ENCODE measurements at regions not wholly inside any gene's neighbourhood (a gene's known extent, or its start where the extent isn't known, plus 50 kb on each side); places are given as distances from the start of the nearest gene placed in this dataset.

DNA sequence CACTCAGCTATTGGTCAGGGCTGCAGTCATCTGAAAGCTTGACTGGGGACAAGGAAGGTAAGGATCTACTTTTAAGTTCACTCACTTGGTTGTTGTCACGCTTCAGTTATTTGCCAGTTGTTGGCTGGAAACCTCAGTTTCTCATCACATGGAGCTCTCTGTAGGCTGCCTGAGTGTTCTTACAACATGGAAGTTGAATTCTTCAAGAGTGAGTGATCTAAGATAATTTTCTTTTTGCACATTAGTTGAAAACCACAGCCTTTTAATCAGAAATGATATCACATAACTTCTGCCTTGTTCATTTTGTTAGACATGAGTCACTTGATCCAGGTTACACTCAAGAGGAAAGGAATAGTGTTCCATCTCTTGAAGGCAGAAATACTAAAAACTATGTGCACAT lies 552.7 kb downstream of the RAPGEF2 start:
- no peak overlapping the region for H2AFZ ChIP-seq (ENCODE audit: control insufficient read depth, low read depth, low read length)
- H3K79me2 ChIP-seq (ENCODE audit: control insufficient read depth, insufficient read depth, low read length), result no peaks in the 10 kb centered on the region
- RAD21 ChIA-PET (ENCODE audit: unreplicated experiment), result no interaction called here
- no TSS peak for BruUV-seq (replicated peaks)
- ATAC-seq (no peak), DNase-seq (ENCODE audit: low read depth, low spot score) (no peak), FAIRE-seq (no peak)
- no peak overlapping the region for H3K4me3 ChIP-seq
- H3K27me3 ChIP-seq (replicated peaks in 1 of 2; ENCODE audit: control insufficient read depth in 2 of 2, insufficient read depth in 2 of 2, low read length in 1 of 2), result no peaks in the 10 kb centered on the region
- in situ Hi-C loops (cut with MboI) (no loop called here), intact Hi-C loops (cut with micrococcal nuclease; ENCODE audit: unreplicated experiment) (no loop called here)
- SMC1A ChIA-PET (ENCODE audit: uncharacterized antibody, unreplicated experiment), result interaction anchor here (0.6 kb wide), 1 partner anchor 80 kb away, joined by 3 read pairs; no protein-coding TSS in a partner anchor
- POLR2A ChIA-PET, result no interaction called here
- no peak overlapping the region for H3K4me2 ChIP-seq (ENCODE audit: control insufficient read depth, insufficient read depth)
- no peaks in the 10 kb centered on the region for H3K36me3 ChIP-seq (ENCODE audit: control insufficient read depth in 2 of 2, insufficient read depth in 2 of 2, low read length in 1 of 2)
- CTCF ChIA-PET, result no interaction called here
- no peak overlapping the region for H3K27ac ChIP-seq (ENCODE audit: control insufficient read depth, insufficient read depth)
- H3K9ac ChIP-seq (ENCODE audit: control insufficient read depth, insufficient read depth, low read length), result no peak overlapping the region
- no peaks in the 10 kb centered on the region for H3K4me1 ChIP-seq (ENCODE audit: control insufficient read depth, insufficient read depth, low read length)
- H4K20me1 ChIP-seq (ENCODE audit: control insufficient read depth, insufficient read depth), result no peaks in the 10 kb centered on the region
- H3K9me3 ChIP-seq (replicated peaks; ENCODE audit: control insufficient read depth, insufficient read depth, low read length), result no peaks in the 10 kb centered on the region
- 0% methylated on average over 1 of the region's 1 CpG for WGBS (ENCODE audit: insufficient coverage, insufficient replicate concordance, low lambda C conversion rate, missing lambda C conversion rate)
- TF ChIP-seq TARDBP (IDR thresholded peaks at IDR 0.05; ENCODE audit: borderline replicate concordance) (no peak), POLR2AphosphoS2 (IDR thresholded peaks at IDR 0.05; ENCODE audit: low read depth, low read length) (no peak), HCFC1 (IDR thresholded peaks at IDR 0.05; ENCODE audit: low read length) (no peak), MTA3 (IDR thresholded peaks at IDR 0.05; ENCODE audit: borderline replicate concordance, low read length) (no peak), BACH1 (IDR thresholded peaks at IDR 0.05; ENCODE audit: borderline replicate concordance) (no peak), TBL1XR1 (IDR thresholded peaks at IDR 0.05; ENCODE audit: low read depth, low read length) (no peak), RCOR1 (conservative IDR thresholded peaks at IDR 0.05; ENCODE audit: low read depth, low read length) (no peak), TCF3 (IDR thresholded peaks at IDR 0.05; ENCODE audit: borderline replicate concordance, insufficient read depth, low read depth, low read length) (no peak)
- TF ChIP-seq, protein P1, sequence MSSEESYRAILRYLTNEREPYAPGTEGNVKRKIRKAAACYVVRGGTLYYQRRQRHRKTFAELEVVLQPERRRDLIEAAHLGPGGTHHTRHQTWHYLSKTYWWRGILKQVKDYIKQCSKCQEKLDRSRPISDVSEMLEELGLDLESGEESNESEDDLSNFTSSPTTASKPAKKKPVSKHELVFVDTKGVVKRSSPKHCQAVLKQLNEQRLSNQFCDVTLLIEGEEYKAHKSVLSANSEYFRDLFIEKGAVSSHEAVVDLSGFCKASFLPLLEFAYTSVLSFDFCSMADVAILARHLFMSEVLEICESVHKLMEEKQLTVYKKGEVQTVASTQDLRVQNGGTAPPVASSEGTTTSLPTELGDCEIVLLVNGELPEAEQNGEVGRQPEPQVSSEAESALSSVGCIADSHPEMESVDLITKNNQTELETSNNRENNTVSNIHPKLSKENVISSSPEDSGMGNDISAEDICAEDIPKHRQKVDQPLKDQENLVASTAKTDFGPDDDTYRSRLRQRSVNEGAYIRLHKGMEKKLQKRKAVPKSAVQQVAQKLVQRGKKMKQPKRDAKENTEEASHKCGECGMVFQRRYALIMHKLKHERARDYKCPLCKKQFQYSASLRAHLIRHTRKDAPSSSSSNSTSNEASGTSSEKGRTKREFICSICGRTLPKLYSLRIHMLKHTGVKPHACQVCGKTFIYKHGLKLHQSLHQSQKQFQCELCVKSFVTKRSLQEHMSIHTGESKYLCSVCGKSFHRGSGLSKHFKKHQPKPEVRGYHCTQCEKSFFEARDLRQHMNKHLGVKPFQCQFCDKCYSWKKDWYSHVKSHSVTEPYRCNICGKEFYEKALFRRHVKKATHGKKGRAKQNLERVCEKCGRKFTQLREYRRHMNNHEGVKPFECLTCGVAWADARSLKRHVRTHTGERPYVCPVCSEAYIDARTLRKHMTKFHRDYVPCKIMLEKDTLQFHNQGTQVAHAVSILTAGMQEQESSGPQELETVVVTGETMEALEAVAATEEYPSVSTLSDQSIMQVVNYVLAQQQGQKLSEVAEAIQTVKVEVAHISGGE (CRISPR knock-in tag; IDR thresholded peaks at IDR 0.05), result no peak
- TF ChIP-seq, protein P2, sequence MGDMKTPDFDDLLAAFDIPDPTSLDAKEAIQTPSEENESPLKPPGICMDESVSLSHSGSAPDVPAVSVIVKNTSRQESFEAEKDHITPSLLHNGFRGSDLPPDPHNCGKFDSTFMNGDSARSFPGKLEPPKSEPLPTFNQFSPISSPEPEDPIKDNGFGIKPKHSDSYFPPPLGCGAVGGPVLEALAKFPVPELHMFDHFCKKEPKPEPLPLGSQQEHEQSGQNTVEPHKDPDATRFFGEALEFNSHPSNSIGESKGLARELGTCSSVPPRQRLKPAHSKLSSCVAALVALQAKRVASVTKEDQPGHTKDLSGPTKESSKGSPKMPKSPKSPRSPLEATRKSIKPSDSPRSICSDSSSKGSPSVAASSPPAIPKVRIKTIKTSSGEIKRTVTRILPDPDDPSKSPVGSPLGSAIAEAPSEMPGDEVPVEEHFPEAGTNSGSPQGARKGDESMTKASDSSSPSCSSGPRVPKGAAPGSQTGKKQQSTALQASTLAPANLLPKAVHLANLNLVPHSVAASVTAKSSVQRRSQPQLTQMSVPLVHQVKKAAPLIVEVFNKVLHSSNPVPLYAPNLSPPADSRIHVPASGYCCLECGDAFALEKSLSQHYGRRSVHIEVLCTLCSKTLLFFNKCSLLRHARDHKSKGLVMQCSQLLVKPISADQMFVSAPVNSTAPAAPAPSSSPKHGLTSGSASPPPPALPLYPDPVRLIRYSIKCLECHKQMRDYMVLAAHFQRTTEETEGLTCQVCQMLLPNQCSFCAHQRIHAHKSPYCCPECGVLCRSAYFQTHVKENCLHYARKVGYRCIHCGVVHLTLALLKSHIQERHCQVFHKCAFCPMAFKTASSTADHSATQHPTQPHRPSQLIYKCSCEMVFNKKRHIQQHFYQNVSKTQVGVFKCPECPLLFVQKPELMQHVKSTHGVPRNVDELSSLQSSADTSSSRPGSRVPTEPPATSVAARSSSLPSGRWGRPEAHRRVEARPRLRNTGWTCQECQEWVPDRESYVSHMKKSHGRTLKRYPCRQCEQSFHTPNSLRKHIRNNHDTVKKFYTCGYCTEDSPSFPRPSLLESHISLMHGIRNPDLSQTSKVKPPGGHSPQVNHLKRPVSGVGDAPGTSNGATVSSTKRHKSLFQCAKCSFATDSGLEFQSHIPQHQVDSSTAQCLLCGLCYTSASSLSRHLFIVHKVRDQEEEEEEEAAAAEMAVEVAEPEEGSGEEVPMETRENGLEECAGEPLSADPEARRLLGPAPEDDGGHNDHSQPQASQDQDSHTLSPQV (IDR thresholded peaks at IDR 0.05), result no peak
- TF ChIP-seq, protein P3, sequence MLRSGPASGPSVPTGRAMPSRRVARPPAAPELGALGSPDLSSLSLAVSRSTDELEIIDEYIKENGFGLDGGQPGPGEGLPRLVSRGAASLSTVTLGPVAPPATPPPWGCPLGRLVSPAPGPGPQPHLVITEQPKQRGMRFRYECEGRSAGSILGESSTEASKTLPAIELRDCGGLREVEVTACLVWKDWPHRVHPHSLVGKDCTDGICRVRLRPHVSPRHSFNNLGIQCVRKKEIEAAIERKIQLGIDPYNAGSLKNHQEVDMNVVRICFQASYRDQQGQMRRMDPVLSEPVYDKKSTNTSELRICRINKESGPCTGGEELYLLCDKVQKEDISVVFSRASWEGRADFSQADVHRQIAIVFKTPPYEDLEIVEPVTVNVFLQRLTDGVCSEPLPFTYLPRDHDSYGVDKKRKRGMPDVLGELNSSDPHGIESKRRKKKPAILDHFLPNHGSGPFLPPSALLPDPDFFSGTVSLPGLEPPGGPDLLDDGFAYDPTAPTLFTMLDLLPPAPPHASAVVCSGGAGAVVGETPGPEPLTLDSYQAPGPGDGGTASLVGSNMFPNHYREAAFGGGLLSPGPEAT (IDR thresholded peaks at IDR 0.05; ENCODE audit: low read depth), result no peak
- TF ChIP-seq, protein P4, sequence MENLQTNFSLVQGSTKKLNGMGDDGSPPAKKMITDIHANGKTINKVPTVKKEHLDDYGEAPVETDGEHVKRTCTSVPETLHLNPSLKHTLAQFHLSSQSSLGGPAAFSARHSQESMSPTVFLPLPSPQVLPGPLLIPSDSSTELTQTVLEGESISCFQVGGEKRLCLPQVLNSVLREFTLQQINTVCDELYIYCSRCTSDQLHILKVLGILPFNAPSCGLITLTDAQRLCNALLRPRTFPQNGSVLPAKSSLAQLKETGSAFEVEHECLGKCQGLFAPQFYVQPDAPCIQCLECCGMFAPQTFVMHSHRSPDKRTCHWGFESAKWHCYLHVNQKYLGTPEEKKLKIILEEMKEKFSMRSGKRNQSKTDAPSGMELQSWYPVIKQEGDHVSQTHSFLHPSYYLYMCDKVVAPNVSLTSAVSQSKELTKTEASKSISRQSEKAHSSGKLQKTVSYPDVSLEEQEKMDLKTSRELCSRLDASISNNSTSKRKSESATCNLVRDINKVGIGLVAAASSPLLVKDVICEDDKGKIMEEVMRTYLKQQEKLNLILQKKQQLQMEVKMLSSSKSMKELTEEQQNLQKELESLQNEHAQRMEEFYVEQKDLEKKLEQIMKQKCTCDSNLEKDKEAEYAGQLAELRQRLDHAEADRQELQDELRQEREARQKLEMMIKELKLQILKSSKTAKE (IDR thresholded peaks at IDR 0.05; ENCODE audit: low read depth, poor library complexity, severe bottlenecking), result no peak
- TF ChIP-seq, protein P5, sequence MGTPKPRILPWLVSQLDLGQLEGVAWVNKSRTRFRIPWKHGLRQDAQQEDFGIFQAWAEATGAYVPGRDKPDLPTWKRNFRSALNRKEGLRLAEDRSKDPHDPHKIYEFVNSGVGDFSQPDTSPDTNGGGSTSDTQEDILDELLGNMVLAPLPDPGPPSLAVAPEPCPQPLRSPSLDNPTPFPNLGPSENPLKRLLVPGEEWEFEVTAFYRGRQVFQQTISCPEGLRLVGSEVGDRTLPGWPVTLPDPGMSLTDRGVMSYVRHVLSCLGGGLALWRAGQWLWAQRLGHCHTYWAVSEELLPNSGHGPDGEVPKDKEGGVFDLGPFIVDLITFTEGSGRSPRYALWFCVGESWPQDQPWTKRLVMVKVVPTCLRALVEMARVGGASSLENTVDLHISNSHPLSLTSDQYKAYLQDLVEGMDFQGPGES (IDR thresholded peaks at IDR 0.05), result no peak
